DND-41 (cell line): ENCODE measurements at regions not wholly inside any gene's neighbourhood (a gene's known extent, or its start where the extent isn't known, plus 50 kb on each side); places are given as distances from the start of the nearest gene placed in this dataset.

Source experiments
- ATAC-seq: fragments of 200-7000 bp; cut with Tn5 transposase; 3 replicates; pipeline ENCODE4 v1.9.1; 2021; ENCODE audit warnings: low read depth; ENCODE audit not compliant: insufficient read depth
- DNase-seq: peaks from one replicate; pipeline ENCODE4 v3.0.0-alpha.2; 2020
- H2AFZ ChIP-seq: 2 replicates; pipeline ENCODE4 v1.6.0; 2012; ENCODE audit warnings: low read depth, low read length
- H3K27ac ChIP-seq: 2 replicates; pipeline ENCODE4 v1.5.1; 2012; ENCODE audit warnings: low read length, inconsistent platforms
- H3K27me3 ChIP-seq: fragments of 200-600 bp; sonication (generic); 2 replicates; pipeline ENCODE4 v1.6.0; 2012; ENCODE audit warnings: low read length, mild to moderate bottlenecking, inconsistent platforms; ENCODE audit not compliant: insufficient read depth, poor library complexity
- H3K36me3 ChIP-seq: 2 replicates; pipeline ENCODE4 v1.5.1; 2012; ENCODE audit warnings: low read length, inconsistent platforms; ENCODE audit not compliant: insufficient read depth
- H3K4me1 ChIP-seq: 2 replicates; pipeline ENCODE4 v1.5.1; 2012; ENCODE audit warnings: mild to moderate bottlenecking, low read length; ENCODE audit not compliant: insufficient read depth
- H3K4me2 ChIP-seq: 2 replicates; pipeline ENCODE4 v1.6.0; 2012; ENCODE audit warnings: mild to moderate bottlenecking, moderate library complexity, low read length, inconsistent platforms; ENCODE audit not compliant: insufficient read depth
- H3K4me3 ChIP-seq, 2 experiments: fragments of 200-600 bp in 1 of 2; shearing (Covaris generic) in 1 of 2; 2 replicates each; pipeline ENCODE4 v1.5.1; 2012 to 2016; ENCODE audit warnings: inconsistent platforms in 2 of 2, low read length in 2 of 2, mild to moderate bottlenecking in 2 of 2, low read depth in 1 of 2, moderate library complexity in 1 of 2
- H3K79me2 ChIP-seq: 2 replicates; pipeline ENCODE4 v1.6.0; 2012; ENCODE audit warnings: low read length, inconsistent platforms; ENCODE audit not compliant: insufficient read depth
- H3K9ac ChIP-seq: 2 replicates; pipeline ENCODE4 v1.6.0; 2012; ENCODE audit warnings: low read depth, mild to moderate bottlenecking, inconsistent platforms, low read length, moderate library complexity
- H3K9me3 ChIP-seq: 2 replicates; pipeline ENCODE4 v1.5.1; 2012; ENCODE audit warnings: low read length, moderate library complexity, mild to moderate bottlenecking, inconsistent platforms; ENCODE audit not compliant: insufficient read depth, severe bottlenecking
- H4K20me1 ChIP-seq: 2 replicates; pipeline ENCODE4 v1.6.0; 2012; ENCODE audit warnings: low read length; ENCODE audit not compliant: insufficient read depth
- EZH2 ChIP-seq: IDR thresholded peaks from 3 replicates; pipeline ENCODE4 v1.6.1; 2012; ENCODE audit warnings: borderline replicate concordance, low read depth, mild to moderate bottlenecking, moderate library complexity, low read length, inconsistent platforms; ENCODE audit not compliant: severe bottlenecking
- TF ChIP-seq, protein P1 (sequence below): IDR thresholded peaks from 2 replicates; pipeline ENCODE4 v1.5.1; 2012; ENCODE audit warnings: borderline replicate concordance, low read length, moderate library complexity, mild to moderate bottlenecking; ENCODE audit not compliant: poor library complexity, severe bottlenecking; ENCODE audit errors: extremely low read depth

- no peaks in the 10 kb centered on the region for H4K20me1 ChIP-seq
- no peak overlapping the region for H3K4me2 ChIP-seq
- ATAC-seq = no peak
- H3K9ac ChIP-seq = no peak overlapping the region
- H3K27ac ChIP-seq = no peak overlapping the region
- DNase-seq = no peak
- H3K79me2 ChIP-seq = no peaks in the 10 kb centered on the region
- no peak overlapping the region for H3K4me3 ChIP-seq
- no peaks in the 10 kb centered on the region for H3K4me1 ChIP-seq
- H3K27me3 ChIP-seq = peaks cover 29% of the 10 kb centered on the region
- H3K36me3 ChIP-seq = no peaks in the 10 kb centered on the region
- H3K9me3 ChIP-seq = no peaks in the 10 kb centered on the region
- H2AFZ ChIP-seq = no peak overlapping the region
- TF ChIP-seq, protein P1, sequence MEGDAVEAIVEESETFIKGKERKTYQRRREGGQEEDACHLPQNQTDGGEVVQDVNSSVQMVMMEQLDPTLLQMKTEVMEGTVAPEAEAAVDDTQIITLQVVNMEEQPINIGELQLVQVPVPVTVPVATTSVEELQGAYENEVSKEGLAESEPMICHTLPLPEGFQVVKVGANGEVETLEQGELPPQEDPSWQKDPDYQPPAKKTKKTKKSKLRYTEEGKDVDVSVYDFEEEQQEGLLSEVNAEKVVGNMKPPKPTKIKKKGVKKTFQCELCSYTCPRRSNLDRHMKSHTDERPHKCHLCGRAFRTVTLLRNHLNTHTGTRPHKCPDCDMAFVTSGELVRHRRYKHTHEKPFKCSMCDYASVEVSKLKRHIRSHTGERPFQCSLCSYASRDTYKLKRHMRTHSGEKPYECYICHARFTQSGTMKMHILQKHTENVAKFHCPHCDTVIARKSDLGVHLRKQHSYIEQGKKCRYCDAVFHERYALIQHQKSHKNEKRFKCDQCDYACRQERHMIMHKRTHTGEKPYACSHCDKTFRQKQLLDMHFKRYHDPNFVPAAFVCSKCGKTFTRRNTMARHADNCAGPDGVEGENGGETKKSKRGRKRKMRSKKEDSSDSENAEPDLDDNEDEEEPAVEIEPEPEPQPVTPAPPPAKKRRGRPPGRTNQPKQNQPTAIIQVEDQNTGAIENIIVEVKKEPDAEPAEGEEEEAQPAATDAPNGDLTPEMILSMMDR = no peak
Measured at GRCh38 chr10:78506614-78507013, 473.0 kb downstream of the RPS24 start.

DNA sequence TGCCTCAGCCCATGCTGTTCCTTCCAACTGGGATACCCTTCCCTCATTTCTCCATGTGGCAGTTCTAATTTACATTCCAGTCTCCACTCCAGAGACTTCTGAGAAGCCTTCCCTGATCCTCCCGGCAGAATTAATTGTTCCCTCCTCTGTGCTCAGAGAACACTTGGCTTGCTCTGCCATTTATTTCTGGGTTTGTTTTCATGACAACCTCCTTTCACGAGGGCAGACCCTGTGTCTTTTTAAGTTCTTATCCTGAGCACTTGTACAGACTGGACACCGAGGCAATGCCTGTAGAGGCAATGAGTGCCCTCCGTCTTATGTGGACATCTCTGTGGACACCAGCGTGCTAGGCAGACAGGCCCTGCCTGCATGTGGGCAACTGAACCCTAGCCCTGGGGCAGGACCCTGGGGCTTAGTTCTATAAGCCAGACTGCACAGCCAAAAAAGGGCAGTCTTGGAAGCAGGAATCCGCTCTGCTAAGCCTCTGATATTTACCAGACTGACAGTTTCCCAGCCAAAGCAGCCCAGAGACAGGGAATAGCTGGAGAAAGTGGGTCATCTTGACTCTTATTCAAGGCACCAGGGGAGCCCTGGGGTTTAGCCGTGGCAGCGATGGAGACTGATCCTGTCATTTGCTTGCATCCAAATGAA is 474.0 kb downstream of the RPS24 start:
- H2AFZ ChIP-seq = no peak overlapping the region
- H3K36me3 ChIP-seq = no peaks in the 10 kb centered on the region
- no peaks in the 10 kb centered on the region for H4K20me1 ChIP-seq
- H3K4me2 ChIP-seq = no peak overlapping the region
- peaks cover 25% of the 10 kb centered on the region for H3K27me3 ChIP-seq
- no peak overlapping the region for H3K9ac ChIP-seq
- H3K79me2 ChIP-seq = no peaks in the 10 kb centered on the region
- ATAC-seq (no peak), DNase-seq (no peak)
- no peak for TF ChIP-seq EZH2
- TF ChIP-seq, protein P1 = no peak
- H3K4me1 ChIP-seq = no peaks in the 10 kb centered on the region
- H3K9me3 ChIP-seq = no peaks in the 10 kb centered on the region
- no peak overlapping the region for H3K27ac ChIP-seq
- H3K4me3 ChIP-seq = no peak overlapping the region

DNA sequence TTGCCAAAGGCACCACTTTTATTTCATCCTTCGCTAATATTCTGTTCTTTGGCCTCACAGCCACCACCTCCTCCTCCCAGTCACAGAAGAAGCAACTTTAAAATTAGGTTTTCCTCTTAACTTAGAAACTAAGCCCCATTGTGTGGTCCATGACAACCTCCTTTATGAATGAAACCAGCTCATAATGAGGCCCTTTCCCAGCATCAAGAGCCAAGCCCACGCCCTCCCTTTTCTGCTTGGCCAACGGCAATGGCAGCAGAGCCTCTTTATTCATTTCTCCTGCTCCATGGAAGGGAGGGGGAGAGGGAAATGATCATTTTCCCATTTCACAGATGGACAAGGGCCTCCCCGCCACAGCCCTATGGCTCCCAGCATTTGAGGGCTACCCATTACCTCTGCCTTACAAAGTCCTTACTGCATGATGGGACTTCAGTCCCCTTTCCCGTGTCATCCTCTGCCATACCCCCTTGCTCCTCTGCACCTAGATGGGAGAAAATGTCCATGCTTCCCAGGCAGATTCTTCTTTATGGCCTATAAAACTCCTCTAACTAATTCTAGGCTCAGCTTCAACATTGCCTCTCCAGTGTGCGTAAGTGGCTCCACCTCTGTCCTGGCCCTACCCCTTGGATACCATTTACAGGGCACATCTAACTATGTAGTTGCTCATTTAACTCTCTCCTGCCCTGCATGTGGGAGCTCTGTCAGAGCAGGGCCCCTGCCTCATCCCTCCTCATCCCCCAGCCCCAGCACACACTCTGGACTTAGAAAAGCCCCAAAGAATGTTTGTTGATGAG is 475.5 kb downstream of the RPS24 start:
- TF ChIP-seq, protein P1 = no peak
- no peak for TF ChIP-seq EZH2
- Histone ChIP-seq H3K9me3 (no peaks in the 10 kb centered on the region), H4K20me1 (no peaks in the 10 kb centered on the region), H3K4me1 (no peaks in the 10 kb centered on the region), H3K36me3 (no peaks in the 10 kb centered on the region), H3K4me3 (no peak overlapping the region), H3K4me2 (no peak overlapping the region), H3K79me2 (no peaks in the 10 kb centered on the region), H2AFZ (no peak overlapping the region), H3K27ac (no peak overlapping the region), H3K9ac (no peak overlapping the region), H3K27me3 (peaks cover 20% of the 10 kb centered on the region)
- ATAC-seq = no peak
- no peak for DNase-seq
